GM23338 (cell line): ENCODE measurements at regions not wholly inside any gene's neighbourhood (a gene's known extent, or its start where the extent isn't known, plus 50 kb on each side); places are given as distances from the start of the nearest gene placed in this dataset.

ENCODE experiments used
- CTCF ChIP-seq, 2 experiments: fragments of 200-600 bp in 1 of 2; sonication (generic) in 1 of 2; conservative IDR thresholded peaks; 2 replicates each; pipeline versions ENCODE4 v1.5.1 to v1.6.1; 2016 to 2017; ENCODE audit warnings: antibody characterized with exemption in 2 of 2, low read depth in 2 of 2, mild to moderate bottlenecking in 2 of 2, moderate library complexity in 1 of 2
- EZH2 ChIP-seq: fragments of 200-600 bp; sonication (generic); IDR thresholded peaks from one replicate; pipeline ENCODE4 v1.8.0; 2017; ENCODE audit warnings: antibody characterized with exemption, mild to moderate bottlenecking, low read depth; ENCODE audit not compliant: unreplicated experiment
- EZH2phosphoT487 ChIP-seq: fragments of 200-600 bp; sonication (generic); IDR thresholded peaks from one replicate; pipeline ENCODE4 v1.8.1; 2018; ENCODE audit warnings: antibody characterized with exemption; ENCODE audit not compliant: unreplicated experiment
- JUNB ChIP-seq: IDR thresholded peaks from one replicate; pipeline ENCODE4 v1.6.1; 2016; ENCODE audit warnings: antibody characterized with exemption; ENCODE audit not compliant: unreplicated experiment
- REST ChIP-seq: IDR thresholded peaks from one replicate; pipeline ENCODE4 v1.6.1; 2018; ENCODE audit warnings: antibody characterized with exemption; ENCODE audit not compliant: unreplicated experiment

DNA sequence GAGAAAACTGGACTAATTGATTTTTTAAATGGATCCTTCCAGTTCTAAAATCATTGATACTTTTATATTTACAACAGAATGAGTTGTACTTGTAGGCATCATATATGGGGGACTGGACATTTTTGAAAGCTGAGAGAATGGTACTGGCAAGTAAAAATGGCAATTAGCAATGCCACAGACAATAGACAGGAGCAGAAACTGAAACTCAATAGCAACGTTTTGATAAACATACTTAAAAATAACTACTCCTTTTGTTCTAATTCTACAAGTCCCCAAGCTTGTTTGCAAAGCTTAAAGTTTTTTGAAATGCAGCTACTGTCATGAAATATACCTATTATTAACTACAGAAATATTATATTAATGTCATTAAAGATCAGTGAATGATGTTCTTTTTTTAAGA lies 52.8 kb upstream of the FBXL7 start:
- no peak for TF ChIP-seq CTCF (conservative IDR thresholded peaks at IDR 0.05; ENCODE audit: low read depth in 2 of 2)
- TF ChIP-seq JUNB: no peak
- no peak for TF ChIP-seq EZH2phosphoT487
- no peak for TF ChIP-seq REST
- no peak for TF ChIP-seq EZH2
